ENCODE measurements at regions not wholly inside any gene's neighbourhood (a gene's known extent, or its start where the extent isn't known, plus 50 kb on each side); places are given as distances from the start of the nearest gene placed in this dataset.

GRCh38 chr2:14448340-14448739 lies 184.2 kb upstream of the LRATD1 start:
- in situ Hi-C loops (cut with HindIII; ENCODE audit: low sequenced_read_pairs), result no loop called here
- TF ChIP-seq, protein P1, sequence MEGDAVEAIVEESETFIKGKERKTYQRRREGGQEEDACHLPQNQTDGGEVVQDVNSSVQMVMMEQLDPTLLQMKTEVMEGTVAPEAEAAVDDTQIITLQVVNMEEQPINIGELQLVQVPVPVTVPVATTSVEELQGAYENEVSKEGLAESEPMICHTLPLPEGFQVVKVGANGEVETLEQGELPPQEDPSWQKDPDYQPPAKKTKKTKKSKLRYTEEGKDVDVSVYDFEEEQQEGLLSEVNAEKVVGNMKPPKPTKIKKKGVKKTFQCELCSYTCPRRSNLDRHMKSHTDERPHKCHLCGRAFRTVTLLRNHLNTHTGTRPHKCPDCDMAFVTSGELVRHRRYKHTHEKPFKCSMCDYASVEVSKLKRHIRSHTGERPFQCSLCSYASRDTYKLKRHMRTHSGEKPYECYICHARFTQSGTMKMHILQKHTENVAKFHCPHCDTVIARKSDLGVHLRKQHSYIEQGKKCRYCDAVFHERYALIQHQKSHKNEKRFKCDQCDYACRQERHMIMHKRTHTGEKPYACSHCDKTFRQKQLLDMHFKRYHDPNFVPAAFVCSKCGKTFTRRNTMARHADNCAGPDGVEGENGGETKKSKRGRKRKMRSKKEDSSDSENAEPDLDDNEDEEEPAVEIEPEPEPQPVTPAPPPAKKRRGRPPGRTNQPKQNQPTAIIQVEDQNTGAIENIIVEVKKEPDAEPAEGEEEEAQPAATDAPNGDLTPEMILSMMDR (IDR thresholded peaks at IDR 0.05; ENCODE audit: low read depth, low read length), result no peak
- H3K4me3 ChIP-seq (ENCODE audit: low read depth, low read length), result no peak overlapping the region
- DNase-seq (ENCODE audit: low read depth, low spot score), result no peak

GRCh38 chr2:14451312-14451711 lies 181.2 kb upstream of the LRATD1 start:
- TF ChIP-seq, protein P1 (IDR thresholded peaks at IDR 0.05; ENCODE audit: low read depth, low read length), result no peak
- in situ Hi-C loops (cut with HindIII; ENCODE audit: low sequenced_read_pairs), result no loop called here

DNA sequence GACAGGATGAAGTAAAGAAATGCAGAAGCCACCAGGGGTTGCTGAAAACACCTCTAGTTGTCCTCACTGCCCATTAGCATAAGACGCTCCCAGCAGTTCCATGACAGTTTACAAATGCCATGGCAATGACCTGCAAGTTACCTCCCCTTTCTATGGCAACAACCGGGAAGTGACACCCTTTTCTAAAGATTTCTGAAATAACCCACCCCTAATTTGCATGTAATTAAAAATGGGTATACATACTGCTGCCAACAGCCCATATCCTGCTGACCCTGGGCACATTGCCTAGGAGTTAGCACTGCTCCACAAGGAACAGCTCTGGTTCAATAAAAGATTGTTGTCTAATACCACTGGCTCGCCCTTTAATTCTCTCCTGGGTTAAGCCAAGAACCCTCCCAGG lies 178.3 kb upstream of the LRATD1 start:
- in situ Hi-C loops (cut with HindIII; ENCODE audit: low sequenced_read_pairs), result no loop called here
- no peak overlapping the region for H3K4me3 ChIP-seq (ENCODE audit: low read depth, low read length)
- TF ChIP-seq, protein P1 (IDR thresholded peaks at IDR 0.05; ENCODE audit: low read depth, low read length), result no peak
- DNase-seq (ENCODE audit: low read depth, low spot score), result no peak

More at GRCh38 chr2:14451312-14451711, 181.2 kb upstream of the LRATD1 start:
- no peak for DNase-seq (ENCODE audit: low read depth, low spot score)
- no peak overlapping the region for H3K4me3 ChIP-seq (ENCODE audit: low read depth, low read length)

DNA sequence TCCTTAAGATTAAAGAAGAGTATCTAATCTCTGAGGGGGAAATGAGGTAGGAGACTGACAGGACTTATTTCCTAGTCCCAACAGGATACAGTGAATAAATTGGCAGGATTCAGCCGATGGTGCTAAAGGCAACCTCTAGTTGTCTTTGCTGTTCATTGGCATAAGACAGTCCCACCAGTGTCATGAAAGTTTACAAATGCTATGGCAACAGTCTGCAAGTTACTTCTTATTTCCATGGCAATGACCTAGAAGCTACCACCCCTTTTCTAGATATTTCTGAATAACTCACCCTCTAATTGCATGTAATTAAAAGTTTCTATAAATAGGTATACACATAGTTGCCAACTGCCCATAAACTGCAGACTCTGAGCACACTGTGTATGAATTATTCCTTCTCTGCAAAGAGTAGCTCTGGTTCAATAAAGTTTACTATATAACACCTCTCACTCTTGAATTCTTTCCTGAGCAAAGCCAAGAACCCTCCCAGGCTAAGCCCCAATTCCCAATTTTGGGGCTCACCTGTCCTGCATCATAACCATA lies 172.7 kb upstream of the LRATD1 start:
- TF ChIP-seq, protein P1 (IDR thresholded peaks at IDR 0.05; ENCODE audit: low read depth, low read length), result no peak
- in situ Hi-C loops (cut with HindIII; ENCODE audit: low sequenced_read_pairs), result no loop called here
- no peak for DNase-seq (ENCODE audit: low read depth, low spot score)
- no peak overlapping the region for H3K4me3 ChIP-seq (ENCODE audit: low read depth, low read length)

DNA sequence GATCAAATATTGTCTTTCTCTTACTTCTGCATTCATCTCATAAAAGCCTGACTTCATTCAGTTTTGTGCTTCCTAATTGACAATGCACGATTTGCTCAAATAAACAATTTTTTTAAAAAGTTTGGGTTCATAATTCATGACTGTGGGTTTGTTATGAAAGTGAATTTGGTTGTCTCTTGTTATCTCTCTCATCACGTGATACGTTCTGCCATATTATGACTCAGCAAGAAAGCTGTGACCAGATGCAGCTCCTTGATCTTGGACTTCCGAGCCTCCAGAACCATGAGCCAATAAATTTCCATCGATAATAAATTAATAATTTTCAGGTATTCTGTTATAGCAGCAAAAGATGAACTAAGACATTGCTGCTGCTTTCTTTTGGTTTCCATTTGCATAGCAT lies 156.5 kb upstream of the LRATD1 start:
- in situ Hi-C loops (cut with HindIII; ENCODE audit: low sequenced_read_pairs), result no loop called here
- no peak for DNase-seq (ENCODE audit: low read depth, low spot score)
- TF ChIP-seq, protein P1 (IDR thresholded peaks at IDR 0.05; ENCODE audit: low read depth, low read length), result no peak
- no peak overlapping the region for H3K4me3 ChIP-seq (ENCODE audit: low read depth, low read length)

DNA sequence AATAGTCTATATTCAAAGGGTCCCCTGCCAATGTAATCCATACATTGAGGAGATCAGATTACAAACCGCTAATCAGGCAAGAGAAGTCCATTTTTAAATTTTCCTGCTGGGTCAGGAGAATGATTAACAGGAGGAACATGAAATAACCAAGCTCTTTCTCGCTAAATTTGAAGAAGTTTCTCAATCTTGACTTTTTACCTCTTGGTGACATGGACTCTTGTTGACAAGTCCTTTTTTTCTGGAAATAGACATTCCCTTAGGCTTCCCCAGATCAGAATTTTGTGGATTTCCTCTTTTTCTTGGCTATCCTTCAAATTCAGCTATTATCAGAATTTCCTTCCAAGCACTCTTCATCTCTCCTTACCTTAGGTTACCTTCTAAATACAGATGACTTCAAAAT lies 153.0 kb upstream of the LRATD1 start:
- TF ChIP-seq, protein P1 (IDR thresholded peaks at IDR 0.05; ENCODE audit: low read depth, low read length), result no peak
- no peak for DNase-seq (ENCODE audit: low read depth, low spot score)
- no peak overlapping the region for H3K4me3 ChIP-seq (ENCODE audit: low read depth, low read length)
- in situ Hi-C loops (cut with HindIII; ENCODE audit: low sequenced_read_pairs), result no loop called here

DNA sequence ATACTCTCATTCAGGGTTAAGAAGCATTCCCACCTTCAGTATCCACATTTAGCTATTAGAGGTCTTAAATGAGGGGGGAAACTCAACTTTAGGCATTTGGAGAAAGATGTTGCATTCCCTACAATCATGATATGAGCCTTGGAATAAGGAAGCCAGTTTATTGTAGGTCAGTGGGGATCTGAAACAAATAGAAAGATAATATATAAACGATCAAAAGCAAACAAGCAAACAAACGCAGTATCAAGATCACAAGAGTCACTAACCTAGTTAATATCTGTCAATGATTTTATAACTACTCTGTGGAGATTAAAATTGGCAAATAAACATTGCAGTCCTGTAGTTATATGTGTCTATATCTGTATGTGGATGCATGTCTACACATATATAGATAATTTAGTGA lies 152.4 kb upstream of the LRATD1 start:
- no peak overlapping the region for H3K4me3 ChIP-seq (ENCODE audit: low read depth, low read length)
- in situ Hi-C loops (cut with HindIII; ENCODE audit: low sequenced_read_pairs), result no loop called here
- TF ChIP-seq, protein P1 (IDR thresholded peaks at IDR 0.05; ENCODE audit: low read depth, low read length), result no peak
- DNase-seq (ENCODE audit: low read depth, low spot score), result no peak

Measured in astrocyte of the spinal cord (primary cell).